ENCODE measurements at regions not wholly inside any gene's neighbourhood (a gene's known extent, or its start where the extent isn't known, plus 50 kb on each side); places are given as distances from the start of the nearest gene placed in this dataset.

- TF ChIP-seq CTCF (IDR thresholded peaks at IDR 0.05): no peak
- no peak for TF ChIP-seq POLR2A (IDR thresholded peaks at IDR 0.05)
These were observed 51.2 kb downstream of the ZZZ3 start for GRCh38 chr1:77631302-77631701.

All from right lobe of liver (tissue), 4 donors.